ENCODE measurements at regions not wholly inside any gene's neighbourhood (a gene's known extent, or its start where the extent isn't known, plus 50 kb on each side); places are given as distances from the start of the nearest gene placed in this dataset.

GRCh38 chr2:199019898-199020507 lies 437.7 kb downstream of the SATB2 start:
- no peak for DNase-seq

GRCh38 chr2:199018826-199019225 lies 438.9 kb downstream of the SATB2 start:
- no peak for DNase-seq

GRCh38 chr2:199015072-199015471 lies 442.7 kb downstream of the SATB2 start:
- no peak for DNase-seq

GRCh38 chr2:199014226-199014625 lies 443.5 kb downstream of the SATB2 start:
- DNase-seq, result no peak

- DNase-seq, result no peak
Measured at GRCh38 chr2:199011908-199012307, 445.8 kb downstream of the SATB2 start.

- no peak for DNase-seq
Measured at GRCh38 chr2:198994678-198995077, 463.1 kb downstream of the SATB2 start.

GRCh38 chr2:198991431-198991830 lies 466.3 kb downstream of the SATB2 start:
- DNase-seq, result no peak

GRCh38 chr2:198975779-198976178 lies 482.0 kb downstream of the SATB2 start:
- DNase-seq, result no peak

- no peak for DNase-seq
Measured at GRCh38 chr2:198973785-198974184, 484.0 kb downstream of the SATB2 start.

GRCh38 chr2:198973181-198973580 lies 484.6 kb downstream of the SATB2 start:
- DNase-seq, result no peak

- no peak for DNase-seq
Measured at GRCh38 chr2:198968545-198968944, 489.2 kb downstream of the SATB2 start.

- DNase-seq, result no peak
Measured at GRCh38 chr2:198966269-198966668, 491.5 kb downstream of the SATB2 start.

- DNase-seq, result no peak
Measured at GRCh38 chr2:198961547-198961946, 496.2 kb downstream of the SATB2 start.

- no peak for DNase-seq
Measured at GRCh38 chr2:198957181-198957580, 500.6 kb downstream of the SATB2 start.

GRCh38 chr2:198953328-198953727 lies 504.4 kb downstream of the SATB2 start:
- DNase-seq, result no peak

- DNase-seq, result no peak
Measured at GRCh38 chr2:198950803-198951202, 506.9 kb downstream of the SATB2 start.

- no peak for DNase-seq
Measured at GRCh38 chr2:198945496-198945895, 512.2 kb downstream of the SATB2 start.

- DNase-seq, result no peak
Measured at GRCh38 chr2:198930170-198930569, 527.6 kb downstream of the SATB2 start.

- no peak for DNase-seq
Measured at GRCh38 chr2:198928026-198928425, 529.7 kb downstream of the SATB2 start.

GRCh38 chr2:198917926-198918720 lies 539.6 kb downstream of the SATB2 start:
- no peak for DNase-seq

GRCh38 chr2:198917275-198917674 lies 540.5 kb downstream of the SATB2 start:
- no peak for DNase-seq

GRCh38 chr2:198916548-198917080 lies 541.1 kb downstream of the SATB2 start:
- no peak for DNase-seq

GRCh38 chr2:198913394-198914152 lies 544.2 kb downstream of the SATB2 start:
- DNase-seq, result no peak
